ENCODE measurements at regions not wholly inside any gene's neighbourhood (a gene's known extent, or its start where the extent isn't known, plus 50 kb on each side); places are given as distances from the start of the nearest gene placed in this dataset.

- WGBS, 3 donors: 39 to 42% (median 40%) methylated on average over 1 of the region's 1 CpG
- intact Hi-C loops (cut with DNase I): no loop called here
- Histone ChIP-seq H3K9me3 (no peaks in the 10 kb centered on the region), H3K4me3 (no peak overlapping the region), H3K36me3 (no peaks in the 10 kb centered on the region), H3K27ac (no peak overlapping the region), H3K27me3 (no peaks in the 10 kb centered on the region), H3K4me1 (ENCODE audit: insufficient read depth) (no peaks in the 10 kb centered on the region)
- no peak for TF ChIP-seq EP300 (IDR thresholded peaks at IDR 0.05)
- TF ChIP-seq, protein P1, sequence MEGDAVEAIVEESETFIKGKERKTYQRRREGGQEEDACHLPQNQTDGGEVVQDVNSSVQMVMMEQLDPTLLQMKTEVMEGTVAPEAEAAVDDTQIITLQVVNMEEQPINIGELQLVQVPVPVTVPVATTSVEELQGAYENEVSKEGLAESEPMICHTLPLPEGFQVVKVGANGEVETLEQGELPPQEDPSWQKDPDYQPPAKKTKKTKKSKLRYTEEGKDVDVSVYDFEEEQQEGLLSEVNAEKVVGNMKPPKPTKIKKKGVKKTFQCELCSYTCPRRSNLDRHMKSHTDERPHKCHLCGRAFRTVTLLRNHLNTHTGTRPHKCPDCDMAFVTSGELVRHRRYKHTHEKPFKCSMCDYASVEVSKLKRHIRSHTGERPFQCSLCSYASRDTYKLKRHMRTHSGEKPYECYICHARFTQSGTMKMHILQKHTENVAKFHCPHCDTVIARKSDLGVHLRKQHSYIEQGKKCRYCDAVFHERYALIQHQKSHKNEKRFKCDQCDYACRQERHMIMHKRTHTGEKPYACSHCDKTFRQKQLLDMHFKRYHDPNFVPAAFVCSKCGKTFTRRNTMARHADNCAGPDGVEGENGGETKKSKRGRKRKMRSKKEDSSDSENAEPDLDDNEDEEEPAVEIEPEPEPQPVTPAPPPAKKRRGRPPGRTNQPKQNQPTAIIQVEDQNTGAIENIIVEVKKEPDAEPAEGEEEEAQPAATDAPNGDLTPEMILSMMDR (IDR thresholded peaks at IDR 0.05): no peak
- TF ChIP-seq POLR2A (IDR thresholded peaks at IDR 0.05): no peak
- no peak for DNase-seq
Measured at GRCh38 chr2:139694327-139694726, 914.1 kb upstream of the NXPH2 start.

GRCh38 chr2:139686205-139686604 lies 906.0 kb upstream of the NXPH2 start:
- 78 to 81% (median 78%) methylated on average over 3 of the region's 3 CpGs for WGBS, 3 donors
- DNase-seq: no peak
- Histone ChIP-seq H3K27ac (no peak overlapping the region), H3K27me3 (no peaks in the 10 kb centered on the region), H3K9me3 (no peaks in the 10 kb centered on the region), H3K36me3 (no peaks in the 10 kb centered on the region), H3K4me1 (ENCODE audit: insufficient read depth) (no peaks in the 10 kb centered on the region), H3K4me3 (no peak overlapping the region)
- intact Hi-C loops (cut with DNase I): no loop called here
- TF ChIP-seq POLR2A (IDR thresholded peaks at IDR 0.05) (no peak), EP300 (IDR thresholded peaks at IDR 0.05) (no peak)
- TF ChIP-seq, protein P1 (IDR thresholded peaks at IDR 0.05): no peak

GRCh38 chr2:139685090-139685983 lies 905.1 kb upstream of the NXPH2 start:
- H3K27me3 ChIP-seq: no peaks in the 10 kb centered on the region
- no peak for DNase-seq
- no peaks in the 10 kb centered on the region for H3K9me3 ChIP-seq
- H3K36me3 ChIP-seq: no peaks in the 10 kb centered on the region
- no peak overlapping the region for H3K27ac ChIP-seq
- WGBS, 3 donors: 78 to 87% (median 80%) methylated on average over 5 of the region's 5 CpGs
- H3K4me3 ChIP-seq: no peak overlapping the region
- intact Hi-C loops (cut with DNase I): no loop called here
- TF ChIP-seq EP300 (IDR thresholded peaks at IDR 0.05) (no peak), POLR2A (IDR thresholded peaks at IDR 0.05) (no peak)
- TF ChIP-seq, protein P1 (IDR thresholded peaks at IDR 0.05): no peak
- no peaks in the 10 kb centered on the region for H3K4me1 ChIP-seq (ENCODE audit: insufficient read depth)

GRCh38 chr2:139684286-139684860 lies 904.2 kb upstream of the NXPH2 start:
- TF ChIP-seq EP300 (IDR thresholded peaks at IDR 0.05) (no peak), POLR2A (IDR thresholded peaks at IDR 0.05) (no peak)
- TF ChIP-seq, protein P1 (IDR thresholded peaks at IDR 0.05): no peak
- intact Hi-C loops (cut with DNase I): no loop called here
- WGBS, 3 donors: 68 to 70% (median 70%) methylated on average over 5 of the region's 5 CpGs

More at GRCh38 chr2:139684286-139684860, 904.2 kb upstream of the NXPH2 start:
- Histone ChIP-seq H3K4me1 (ENCODE audit: insufficient read depth) (no peaks in the 10 kb centered on the region), H3K27ac (no peak overlapping the region), H3K9me3 (no peaks in the 10 kb centered on the region), H3K27me3 (no peaks in the 10 kb centered on the region), H3K4me3 (no peak overlapping the region), H3K36me3 (no peaks in the 10 kb centered on the region)
- no peak for DNase-seq
